Breast epithelium (tissue), 3 donors: ENCODE measurements at regions not wholly inside any gene's neighbourhood (a gene's known extent, or its start where the extent isn't known, plus 50 kb on each side); places are given as distances from the start of the nearest gene placed in this dataset.

Experiments
- POLR2A ChIP-seq: fragments of 450-650 bp; IDR thresholded peaks from one replicate; pipeline ENCODE4 v1.6.1; 2016; ENCODE audit warnings: antibody characterized with exemption, mild to moderate bottlenecking, moderate library complexity
- TF ChIP-seq, protein P1 (sequence below), 3 donors: fragments of 450-650 bp; IDR thresholded peaks; one replicate each; pipeline ENCODE4 v1.5.1; 2016 to 2017; ENCODE audit warnings: antibody characterized with exemption in 3 of 3, mild to moderate bottlenecking in 3 of 3, moderate library complexity in 3 of 3

DNA sequence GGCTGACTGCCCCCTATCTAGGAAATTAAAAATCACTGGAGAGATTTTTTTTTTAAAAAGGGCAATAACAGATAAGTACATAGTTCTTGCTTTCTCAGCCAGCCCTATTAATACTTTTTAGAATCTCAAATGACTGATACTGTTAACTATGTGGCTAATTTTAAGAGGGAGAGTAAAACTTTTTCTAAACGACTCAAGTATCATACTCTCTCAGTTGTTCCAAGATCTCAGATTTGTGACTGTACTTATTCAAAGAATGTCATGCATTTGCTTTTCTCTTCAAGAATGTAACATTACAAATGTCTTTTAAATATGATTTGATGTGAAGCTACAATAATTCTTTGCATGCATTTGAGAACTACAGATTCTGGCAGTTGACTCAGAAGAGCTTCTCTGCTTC is 55.4 kb upstream of the RAB11FIP2 start:
- TF ChIP-seq, protein P1, sequence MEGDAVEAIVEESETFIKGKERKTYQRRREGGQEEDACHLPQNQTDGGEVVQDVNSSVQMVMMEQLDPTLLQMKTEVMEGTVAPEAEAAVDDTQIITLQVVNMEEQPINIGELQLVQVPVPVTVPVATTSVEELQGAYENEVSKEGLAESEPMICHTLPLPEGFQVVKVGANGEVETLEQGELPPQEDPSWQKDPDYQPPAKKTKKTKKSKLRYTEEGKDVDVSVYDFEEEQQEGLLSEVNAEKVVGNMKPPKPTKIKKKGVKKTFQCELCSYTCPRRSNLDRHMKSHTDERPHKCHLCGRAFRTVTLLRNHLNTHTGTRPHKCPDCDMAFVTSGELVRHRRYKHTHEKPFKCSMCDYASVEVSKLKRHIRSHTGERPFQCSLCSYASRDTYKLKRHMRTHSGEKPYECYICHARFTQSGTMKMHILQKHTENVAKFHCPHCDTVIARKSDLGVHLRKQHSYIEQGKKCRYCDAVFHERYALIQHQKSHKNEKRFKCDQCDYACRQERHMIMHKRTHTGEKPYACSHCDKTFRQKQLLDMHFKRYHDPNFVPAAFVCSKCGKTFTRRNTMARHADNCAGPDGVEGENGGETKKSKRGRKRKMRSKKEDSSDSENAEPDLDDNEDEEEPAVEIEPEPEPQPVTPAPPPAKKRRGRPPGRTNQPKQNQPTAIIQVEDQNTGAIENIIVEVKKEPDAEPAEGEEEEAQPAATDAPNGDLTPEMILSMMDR (IDR thresholded peaks at IDR 0.05) = no peak
- TF ChIP-seq POLR2A = no peak
